Stimulated activated effector memory CD8-positive, alpha-beta T cell treated with anti-CD3 and anti-CD28 coated beads, Interleukin-12 subunit alpha, Interleukin-12 subunit beta, amount 100 ng/mL, for 72 hours (primary cell): ENCODE measurements at regions not wholly inside any gene's neighbourhood (a gene's known extent, or its start where the extent isn't known, plus 50 kb on each side); places are given as distances from the start of the nearest gene placed in this dataset.
A peak's percentile ranks its signal among the peaks of the same experiment; 100 is the strongest.

ENCODE experiments used
- ATAC-seq: fragments of 150-1000 bp; cut with Tn5 transposase; 2 replicates; pipeline ENCODE4 v1.10.0; 2021
- DNase-seq, 2 donors: peaks; one replicate each; pipeline ENCODE4 v3.0.0; 2021 to 2022; ENCODE audit warnings: low spot score in 2 of 2
- H3K27ac Mint-ChIP-seq: one replicate; pipeline ENCODE4 v1.8.0; 2022; ENCODE audit warnings: mild to moderate bottlenecking, mixed read lengths
- H3K36me3 Mint-ChIP-seq: one replicate; pipeline ENCODE4 v1.8.0; 2022; ENCODE audit warnings: mild to moderate bottlenecking, mixed read lengths
- H3K4me1 Mint-ChIP-seq: one replicate; pipeline ENCODE4 v1.8.0; 2022; ENCODE audit warnings: mixed read lengths
- H3K4me3 Mint-ChIP-seq: one replicate; pipeline ENCODE4 v1.8.0; 2022; ENCODE audit warnings: mild to moderate bottlenecking, mixed read lengths
- H3K9me3 Mint-ChIP-seq: one replicate; pipeline ENCODE4 v1.8.0; 2022; ENCODE audit warnings: mixed read lengths

GRCh38 chrX:13094828-13095341, 50.5 kb upstream of the FAM9C start:
- H3K27ac Mint-ChIP-seq, result no peak overlapping the region
- DNase-seq (no peak), ATAC-seq (no peak)
- H3K4me1 Mint-ChIP-seq, result peaks cover 64% of the 10 kb centered on the region
- H3K36me3 Mint-ChIP-seq, result no peaks in the 10 kb centered on the region
- H3K9me3 Mint-ChIP-seq, result no peaks in the 10 kb centered on the region
- H3K4me3 Mint-ChIP-seq, result peak overlapping the region; percentile 76

GRCh38 chrX:13094374-13094773, 50.0 kb upstream of the FAM9C start:
- DNase-seq, result no peak
- Mint-ChIP-seq H3K36me3 (no peaks in the 10 kb centered on the region), H3K4me3 (peak overlapping the region; percentile 76), H3K9me3 (no peaks in the 10 kb centered on the region), H3K27ac (peak overlapping the region; percentile 98), H3K4me1 (peaks cover 63% of the 10 kb centered on the region)
- no peak for ATAC-seq
